H1 (cell line): ENCODE measurements at regions not wholly inside any gene's neighbourhood (a gene's known extent, or its start where the extent isn't known, plus 50 kb on each side); places are given as distances from the start of the nearest gene placed in this dataset.
A peak's percentile ranks its signal among the peaks of the same experiment; 100 is the strongest.

ENCODE experiments used
- CTCF ChIA-PET: fragments of 300-600 bp; sonication (Branson Sonifier 250); formaldehyde crosslinking; loops from one replicate; lab custom pipeline; 2021; ENCODE audit not compliant: partially characterized antibody; lab: Charles Lee
- POLR2A ChIA-PET: fragments of 300-600 bp; sonication (Branson Sonifier 250); formaldehyde crosslinking; loops from one replicate; lab custom pipeline; 2021; ENCODE audit warnings: inconsistent platforms; ENCODE audit not compliant: partially characterized antibody; lab: Charles Lee
- DNase-seq, 2 experiments: peaks; one replicate each; pipeline versions ENCODE4 v3.0.0 to v3.0.0-alpha.2; 2010 to 2022; ENCODE audit warnings: low spot score in 2 of 2, low read depth in 1 of 2, mixed read lengths in 1 of 2
- FAIRE-seq: peaks from 2 replicates; lab custom pipeline; 2011; peaks lifted over from hg19 to GRCh38; lab: Jason Lieb, UNC
- H2AFZ ChIP-seq: 2 replicates; pipeline ENCODE4 v1.8.1; 2012; ENCODE audit warnings: low read length, inconsistent platforms
- H2AK5ac ChIP-seq: 2 replicates; pipeline ENCODE4 v1.6.1; 2013; ENCODE audit warnings: low read depth, low read length
- H2BK120ac ChIP-seq: replicated peaks from 2 replicates; pipeline ENCODE3; 2013; ENCODE audit warnings: low read depth, low read length, inconsistent platforms
- H2BK12ac ChIP-seq: 2 replicates; pipeline ENCODE4 v1.6.1; 2013; ENCODE audit warnings: low read depth, low read length
- H2BK15ac ChIP-seq: 2 replicates; pipeline ENCODE4 v1.6.1; 2013; ENCODE audit warnings: low read length
- H2BK20ac ChIP-seq: 2 replicates; pipeline ENCODE4 v1.6.1; 2013; ENCODE audit warnings: low read length
- H2BK5ac ChIP-seq: 2 replicates; pipeline ENCODE4 v1.6.1; 2013; ENCODE audit warnings: low read depth, low read length
- H3K14ac ChIP-seq: 2 replicates; pipeline ENCODE4 v1.6.1; 2013; ENCODE audit warnings: inconsistent platforms; ENCODE audit not compliant: insufficient read length
- H3K18ac ChIP-seq: 2 replicates; pipeline ENCODE4 v1.6.1; 2013; ENCODE audit warnings: low read length; ENCODE audit errors: extremely low read depth
- H3K23ac ChIP-seq: 2 replicates; pipeline ENCODE4 v1.6.1; 2013; ENCODE audit warnings: inconsistent platforms; ENCODE audit not compliant: insufficient read length
- H3K23me2 ChIP-seq: 2 replicates; pipeline ENCODE4 v1.6.1; 2013; ENCODE audit warnings: low read depth, low read length
- H3K27ac ChIP-seq: 2 replicates; pipeline ENCODE4 v1.6.1; 2011; ENCODE audit warnings: low read depth, low read length, inconsistent platforms
- H3K27me3 ChIP-seq, 4 experiments: replicated peaks in 1 of 4; 1 replicate in 1 of 4; 2 replicates in 3 of 4; pipeline versions ENCODE4 v1.6.1 to v1.8.1; 2011 to 2013; ENCODE audit warnings: low read length in 3 of 4, mild to moderate bottlenecking in 3 of 4, inconsistent platforms in 2 of 4, mixed read lengths in 2 of 4, moderate library complexity in 1 of 4; ENCODE audit not compliant: control insufficient read depth in 3 of 4, insufficient read depth in 3 of 4; ENCODE audit errors: extremely low read depth in 1 of 4
- H3K36me3 ChIP-seq, 4 experiments: 2 replicates each; pipeline versions ENCODE4 v1.6.1 to v1.8.1; 2011 to 2013; ENCODE audit warnings: mild to moderate bottlenecking in 4 of 4, low read length in 3 of 4, moderate library complexity in 2 of 4, control low read depth in 1 of 4, inconsistent platforms in 1 of 4; ENCODE audit not compliant: insufficient read depth in 4 of 4, control insufficient read depth in 2 of 4
- H3K4ac ChIP-seq: replicated peaks from 2 replicates; pipeline ENCODE3; 2013; ENCODE audit warnings: low read length, low read depth, mixed read lengths, inconsistent platforms; ENCODE audit not compliant: insufficient read length
- H3K4me1 ChIP-seq, 4 experiments: replicated peaks in 1 of 4; 1 replicate in 1 of 4; 2 replicates in 3 of 4; pipeline versions ENCODE4 v1.6.1 to v1.8.1; 2011 to 2013; ENCODE audit warnings: low read length in 3 of 4, inconsistent platforms in 2 of 4, mixed read lengths in 1 of 4; ENCODE audit not compliant: insufficient read depth in 4 of 4, control insufficient read depth in 3 of 4
- H3K4me2 ChIP-seq, 2 experiments: 2 replicates each; pipeline versions ENCODE4 v1.6.1 to v1.8.1; 2011 to 2013; ENCODE audit warnings: low read depth in 2 of 2, low read length in 2 of 2, control low read depth in 1 of 2, inconsistent platforms in 1 of 2, mild to moderate bottlenecking in 1 of 2; ENCODE audit not compliant: insufficient read depth in 1 of 2
- H3K4me3 ChIP-seq, 4 experiments: fragments of 200-600, 300-600 bp in 1 of 4; sonication (generic), shearing (Covaris generic), sonication (Bioruptor Twin) in 1 of 4; 2 replicates each; pipeline versions ENCODE4 v1.5.1 to v1.8.1; 2011 to 2016; ENCODE audit warnings: low read length in 4 of 4, low read depth in 3 of 4, control low read depth in 2 of 4, inconsistent platforms in 2 of 4, mild to moderate bottlenecking in 2 of 4, mixed read lengths in 1 of 4, moderate library complexity in 1 of 4; ENCODE audit not compliant: insufficient read depth in 2 of 4; ENCODE audit errors: extremely low read depth in 1 of 4
- H3K56ac ChIP-seq: replicated peaks from 2 replicates; pipeline ENCODE3; 2013; ENCODE audit warnings: low read depth, mild to moderate bottlenecking, mixed read lengths, low read length, inconsistent platforms; ENCODE audit not compliant: insufficient read length
- H3K79me1 ChIP-seq: 2 replicates; pipeline ENCODE4 v1.6.1; 2013; ENCODE audit warnings: low read depth, low read length, control low read depth
- H3K79me2 ChIP-seq, 2 experiments: 2 replicates each; pipeline versions ENCODE4 v1.6.1 to v1.8.1; 2012 to 2013; ENCODE audit warnings: low read length in 2 of 2, mild to moderate bottlenecking in 2 of 2, inconsistent platforms in 1 of 2; ENCODE audit not compliant: insufficient read depth in 2 of 2, control insufficient read depth in 1 of 2
- H3K9ac ChIP-seq, 4 experiments: replicated peaks in 1 of 4; 1 replicate in 1 of 4; 2 replicates in 3 of 4; pipeline versions ENCODE4 v1.6.1 to v1.8.1; 2011 to 2013; ENCODE audit warnings: low read depth in 3 of 4, low read length in 3 of 4, control low read depth in 2 of 4, mild to moderate bottlenecking in 2 of 4, moderate library complexity in 2 of 4, inconsistent platforms in 1 of 4; ENCODE audit errors: extremely low read depth in 1 of 4
- H3K9me3 ChIP-seq, 2 experiments: 2 replicates each; pipeline versions ENCODE4 v1.6.1 to v1.8.1; 2012 to 2013; ENCODE audit warnings: mild to moderate bottlenecking in 2 of 2, moderate library complexity in 2 of 2, control low read depth in 1 of 2, inconsistent platforms in 1 of 2, low read depth in 1 of 2, low read length in 1 of 2, mixed read lengths in 1 of 2; ENCODE audit not compliant: insufficient read depth in 2 of 2
- H4K20me1 ChIP-seq, 2 experiments: replicated peaks in 1 of 2; 2 replicates each; pipeline versions ENCODE3 to v1.8.1; 2011 to 2013; ENCODE audit warnings: inconsistent platforms in 2 of 2, low read length in 2 of 2, mild to moderate bottlenecking in 1 of 2; ENCODE audit not compliant: insufficient read depth in 2 of 2, control insufficient read depth in 1 of 2
- H4K5ac ChIP-seq: 2 replicates; pipeline ENCODE4 v1.6.1; 2013; ENCODE audit warnings: low read length, low read depth, mixed read lengths, inconsistent platforms; ENCODE audit not compliant: insufficient read length
- H4K8ac ChIP-seq: 2 replicates; pipeline ENCODE4 v1.8.0; 2013; ENCODE audit warnings: mild to moderate bottlenecking, moderate library complexity, low read length, inconsistent platforms; ENCODE audit not compliant: insufficient read depth; ENCODE audit errors: extremely low read depth
- H4K91ac ChIP-seq: replicated peaks from 2 replicates; pipeline ENCODE3; 2013; ENCODE audit warnings: low read length, mixed read lengths, inconsistent platforms; ENCODE audit not compliant: insufficient read length
- CBX8 ChIP-seq: fragments of 300-800, 300-1000 bp; sonication (generic); IDR thresholded peaks from 2 replicates; pipeline ENCODE4 v1.7.1; 2016; ENCODE audit warnings: low read depth, low read length, borderline replicate concordance
- RAD21 ChIP-seq, 2 experiments: IDR thresholded peaks in 1 of 2; conservative IDR thresholded peaks in 1 of 2; 2 replicates each; pipeline ENCODE4 v1.6.1; 2011; ENCODE audit warnings: low read depth in 2 of 2, low read length in 2 of 2, improper control_type of control experiment in 1 of 2, inconsistent platforms in 1 of 2, mild to moderate bottlenecking in 1 of 2, moderate library complexity in 1 of 2
- SRF ChIP-seq: IDR thresholded peaks from 2 replicates; pipeline ENCODE4 v1.6.1; 2011; ENCODE audit warnings: mild to moderate bottlenecking, low read depth, low read length, moderate library complexity
- WGBS, 2 experiments: shearing (Covaris generic) in 1 of 2; methylation state at CpG; one replicate each; pipeline versions ENCODE4 v1.1.6 to v1.1.7; 2013 to 2015; ENCODE audit warnings: low lambda C conversion rate in 2 of 2, mixed read lengths in 2 of 2, inconsistent platforms in 1 of 2, low coverage in 1 of 2, missing lambda C conversion rate in 1 of 2; ENCODE audit not compliant: insufficient replicate concordance in 2 of 2, insufficient coverage in 1 of 2, insufficient read length in 1 of 2; ENCODE audit errors: extremely low coverage in 1 of 2, missing lambda C conversion rate in 1 of 2; 5-methylcytosine and 5-hydroxymethylcytosine counted together
- TF ChIP-seq, protein P1 (sequence below), 3 experiments: IDR thresholded peaks; 1 replicate in 2 of 3; 2 replicates in 1 of 3; pipeline versions ENCODE4 v1.5.1 to v1.6.1; 2011; ENCODE audit warnings: low read length in 3 of 3, mild to moderate bottlenecking in 3 of 3, inconsistent platforms in 2 of 3, low read depth in 1 of 3, moderate library complexity in 1 of 3; ENCODE audit not compliant: insufficient read depth in 1 of 3; ENCODE audit errors: control extremely low read depth in 1 of 3

DNA sequence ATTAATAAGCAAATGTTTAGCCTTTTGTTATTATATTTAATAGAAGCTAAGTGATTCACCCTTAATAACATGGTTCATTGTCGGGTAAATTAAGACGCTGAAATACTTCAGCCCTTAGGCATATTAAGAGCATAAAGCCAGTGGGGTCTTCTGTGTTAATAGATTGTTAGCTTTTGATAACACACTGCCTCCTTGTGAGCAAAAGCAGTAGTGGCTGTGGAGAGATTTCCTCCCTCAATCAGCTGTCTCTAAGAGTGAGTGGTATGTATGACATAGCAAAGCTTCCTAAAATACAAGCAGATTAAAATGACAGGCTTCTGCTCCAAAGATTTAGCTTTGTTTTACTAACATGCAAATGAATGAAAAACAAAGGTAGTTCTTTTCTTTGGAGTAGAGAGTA lies 143.7 kb upstream of the SYT4 start:
- CTCF ChIA-PET: interaction anchor here (0.6 to 4.7 kb wide), 64 partner anchors 10 to 1373 kb away, joined by 3 to 43 read pairs (median 3); no protein-coding TSS in a partner anchor
- peak in 1 of 2 experiments; percentile 50 for DNase-seq

More for the DNA sequence above, 143.7 kb upstream of the SYT4 start:
- H3K4ac ChIP-seq: no peak overlapping the region
- H4K91ac ChIP-seq: no peak overlapping the region
- no peak overlapping the region for H4K8ac ChIP-seq
- no peaks in the 10 kb centered on the region for H3K23me2 ChIP-seq
- H4K5ac ChIP-seq: no peak overlapping the region
- no peaks in the 10 kb centered on the region for H3K27me3 ChIP-seq
- no peak overlapping the region for H2AFZ ChIP-seq
- H3K9me3 ChIP-seq: 0 out of 4 replicates have a peak, but pooled peaks cover 2 to 7% of the 10 kb centered on the region in 2 experiments
- no peak for FAIRE-seq
- H3K9ac ChIP-seq: no peak overlapping the region
- H3K18ac ChIP-seq: no peak overlapping the region
- H3K4me2 ChIP-seq: no peak overlapping the region
- TF ChIP-seq RAD21 (IDR thresholded peaks at IDR 0.05 in 1 of 2, conservative IDR thresholded peaks at IDR 0.05 in 1 of 2; ENCODE audit: low read depth in 2 of 2, low read length in 2 of 2) (peak; percentile 75 to 79), SRF (no peak), CBX8 (no peak)
- TF ChIP-seq, protein P1, sequence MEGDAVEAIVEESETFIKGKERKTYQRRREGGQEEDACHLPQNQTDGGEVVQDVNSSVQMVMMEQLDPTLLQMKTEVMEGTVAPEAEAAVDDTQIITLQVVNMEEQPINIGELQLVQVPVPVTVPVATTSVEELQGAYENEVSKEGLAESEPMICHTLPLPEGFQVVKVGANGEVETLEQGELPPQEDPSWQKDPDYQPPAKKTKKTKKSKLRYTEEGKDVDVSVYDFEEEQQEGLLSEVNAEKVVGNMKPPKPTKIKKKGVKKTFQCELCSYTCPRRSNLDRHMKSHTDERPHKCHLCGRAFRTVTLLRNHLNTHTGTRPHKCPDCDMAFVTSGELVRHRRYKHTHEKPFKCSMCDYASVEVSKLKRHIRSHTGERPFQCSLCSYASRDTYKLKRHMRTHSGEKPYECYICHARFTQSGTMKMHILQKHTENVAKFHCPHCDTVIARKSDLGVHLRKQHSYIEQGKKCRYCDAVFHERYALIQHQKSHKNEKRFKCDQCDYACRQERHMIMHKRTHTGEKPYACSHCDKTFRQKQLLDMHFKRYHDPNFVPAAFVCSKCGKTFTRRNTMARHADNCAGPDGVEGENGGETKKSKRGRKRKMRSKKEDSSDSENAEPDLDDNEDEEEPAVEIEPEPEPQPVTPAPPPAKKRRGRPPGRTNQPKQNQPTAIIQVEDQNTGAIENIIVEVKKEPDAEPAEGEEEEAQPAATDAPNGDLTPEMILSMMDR (IDR thresholded peaks at IDR 0.05; ENCODE audit: control extremely low read depth in 1 of 3, insufficient read depth in 1 of 3, low read depth in 1 of 3, low read length in 3 of 3): peak in 2 of 3 experiments; percentile 59 to 75; a peak in 3 of 4 replicates
- no peak overlapping the region for H2AK5ac ChIP-seq
- no peaks in the 10 kb centered on the region for H3K79me2 ChIP-seq
- H3K27ac ChIP-seq: no peak overlapping the region
- no peak overlapping the region for H3K14ac ChIP-seq
- H3K56ac ChIP-seq: no peak overlapping the region
- H2BK120ac ChIP-seq: no peak overlapping the region
- no peaks in the 10 kb centered on the region for H3K79me1 ChIP-seq
- H2BK15ac ChIP-seq: no peak overlapping the region
- no peak overlapping the region for H3K4me3 ChIP-seq
- WGBS, 2 experiments: 71% methylated on average over 2 of the region's 2 CpGs; no CpG with 5 or more reads in 1 of the 2 experiments
- H2BK12ac ChIP-seq: no peak overlapping the region
- no peak overlapping the region for H2BK5ac ChIP-seq
- POLR2A ChIA-PET: no interaction called here
- no peaks in the 10 kb centered on the region for H3K36me3 ChIP-seq
- H2BK20ac ChIP-seq: no peak overlapping the region
- H3K4me1 ChIP-seq: no peaks in the 10 kb centered on the region
- H3K23ac ChIP-seq: no peak overlapping the region
- no peaks in the 10 kb centered on the region for H4K20me1 ChIP-seq
